H9 (cell line): ENCODE measurements at regions not wholly inside any gene's neighbourhood (a gene's known extent, or its start where the extent isn't known, plus 50 kb on each side); places are given as distances from the start of the nearest gene placed in this dataset.

ENCODE experiments used
- DNase-seq: peaks from one replicate; pipeline ENCODE4 v3.0.0-alpha.2; 2017
- H2AFZ ChIP-seq: one replicate; pipeline ENCODE4 v1.6.1; 2013; ENCODE audit warnings: mild to moderate bottlenecking, low read length, control low read depth, moderate library complexity
- H2AK5ac ChIP-seq: 2 replicates; pipeline ENCODE4 v1.6.1; 2013; ENCODE audit warnings: low read length, control low read depth, mixed read lengths; ENCODE audit not compliant: insufficient read length
- H2BK120ac ChIP-seq: one replicate; pipeline ENCODE4 v1.6.1; 2013; ENCODE audit warnings: low read depth, mild to moderate bottlenecking, low read length, control low read depth, inconsistent platforms; ENCODE audit not compliant: poor library complexity, severe bottlenecking
- H2BK12ac ChIP-seq: 2 replicates; pipeline ENCODE4 v1.6.1; 2013; ENCODE audit warnings: low read length, control low read depth, mixed read lengths, low read depth; ENCODE audit not compliant: insufficient read length
- H2BK15ac ChIP-seq: 2 replicates; pipeline ENCODE4 v1.6.1; 2013; ENCODE audit warnings: low read depth, low read length, control low read depth
- H2BK20ac ChIP-seq: one replicate; pipeline ENCODE4 v1.6.1; 2013; ENCODE audit warnings: low read depth, mild to moderate bottlenecking, low read length, control low read depth, inconsistent platforms; ENCODE audit not compliant: poor library complexity, severe bottlenecking
- H2BK5ac ChIP-seq: 2 replicates; pipeline ENCODE4 v1.6.1; 2013; ENCODE audit warnings: low read length, control low read depth, mixed read lengths; ENCODE audit not compliant: insufficient read length
- H3K14ac ChIP-seq: 2 replicates; pipeline ENCODE4 v1.6.1; 2013; ENCODE audit warnings: low read length, control low read depth; ENCODE audit not compliant: insufficient read depth
- H3K18ac ChIP-seq: 2 replicates; pipeline ENCODE4 v1.6.1; 2013; ENCODE audit warnings: low read depth, mild to moderate bottlenecking, mixed read lengths, low read length, control low read depth; ENCODE audit not compliant: insufficient read length
- H3K23ac ChIP-seq: 2 replicates; pipeline ENCODE4 v1.6.1; 2013; ENCODE audit warnings: low read length, control low read depth, mixed read lengths, low read depth; ENCODE audit not compliant: insufficient read length
- H3K23me2 ChIP-seq: 2 replicates; pipeline ENCODE4 v1.6.1; 2013; ENCODE audit warnings: low read depth, mild to moderate bottlenecking, mixed read lengths, low read length, control low read depth; ENCODE audit not compliant: insufficient read length, poor library complexity, severe bottlenecking
- H3K27ac ChIP-seq: 2 replicates; pipeline ENCODE4 v1.5.1; 2013; ENCODE audit warnings: low read length, control low read depth, mixed read lengths, low read depth; ENCODE audit not compliant: insufficient read length
- H3K27me3 ChIP-seq: 2 replicates; pipeline ENCODE4 v1.6.1; 2013; ENCODE audit warnings: low read length, control low read depth, inconsistent platforms; ENCODE audit not compliant: insufficient read depth
- H3K4ac ChIP-seq: 2 replicates; pipeline ENCODE4 v1.6.1; 2013; ENCODE audit warnings: low read depth, mild to moderate bottlenecking, control low read depth, inconsistent platforms, low read length, moderate library complexity
- H3K4me1 ChIP-seq: 2 replicates; pipeline ENCODE4 v1.6.1; 2013; ENCODE audit warnings: low read length, control low read depth, inconsistent platforms; ENCODE audit not compliant: insufficient read depth
- H3K4me2 ChIP-seq: 2 replicates; pipeline ENCODE4 v1.6.1; 2013; ENCODE audit warnings: low read length, control low read depth, mixed read lengths; ENCODE audit not compliant: insufficient read length, insufficient read depth
- H3K56ac ChIP-seq: 2 replicates; pipeline ENCODE4 v1.6.1; 2013; ENCODE audit warnings: low read depth, mild to moderate bottlenecking, mixed read lengths, low read length, control low read depth; ENCODE audit not compliant: insufficient read length
- H3K79me1 ChIP-seq: 2 replicates; pipeline ENCODE4 v1.6.1; 2013; ENCODE audit warnings: low read depth, mild to moderate bottlenecking, moderate library complexity, low read length, control low read depth, inconsistent platforms; ENCODE audit not compliant: insufficient read depth, poor library complexity, severe bottlenecking
- H3K79me2 ChIP-seq: 2 replicates; pipeline ENCODE4 v1.6.1; 2013; ENCODE audit warnings: low read length, control low read depth, inconsistent platforms; ENCODE audit not compliant: insufficient read depth
- H3K9ac ChIP-seq: 2 replicates; pipeline ENCODE4 v1.6.1; 2013; ENCODE audit warnings: low read length, control low read depth, mixed read lengths; ENCODE audit not compliant: insufficient read length; ENCODE audit errors: extremely low read depth
- H3K9me3 ChIP-seq: one replicate; pipeline ENCODE4 v1.6.1; 2013; ENCODE audit warnings: low read depth, low read length, inconsistent platforms; ENCODE audit not compliant: control insufficient read depth
- H3T11ph ChIP-seq: one replicate; pipeline ENCODE4 v1.6.1; 2013; ENCODE audit warnings: mild to moderate bottlenecking, low read length, control low read depth, inconsistent platforms
- H4K20me1 ChIP-seq: one replicate; pipeline ENCODE4 v1.6.1; 2013; ENCODE audit not compliant: control insufficient read depth, insufficient read length, insufficient read depth
- H4K5ac ChIP-seq: 2 replicates; pipeline ENCODE4 v1.6.1; 2013; ENCODE audit warnings: low read depth, mild to moderate bottlenecking, mixed read lengths, low read length, control low read depth; ENCODE audit not compliant: insufficient read length
- H4K8ac ChIP-seq: replicated peaks from 2 replicates; pipeline ENCODE4 v1.6.1; 2013; ENCODE audit warnings: low read length, control low read depth, mixed read lengths, low read depth; ENCODE audit not compliant: insufficient read length
- H4K91ac ChIP-seq: 2 replicates; pipeline ENCODE4 v1.6.1; 2013; ENCODE audit warnings: low read depth, mild to moderate bottlenecking, moderate library complexity, mixed read lengths, low read length, control low read depth; ENCODE audit not compliant: insufficient read length
- H3K27ac Mint-ChIP-seq, 3 experiments: 2 replicates in 2 of 3; 3 replicates in 1 of 3; pipeline ENCODE4 v1.8.0; 2020 to 2021; ENCODE audit warnings: mixed read lengths in 3 of 3, mild to moderate bottlenecking in 1 of 3, moderate library complexity in 1 of 3
- H3K27me3 Mint-ChIP-seq: 2 replicates; pipeline ENCODE4 v1.8.0; 2021; ENCODE audit warnings: low read depth, mild to moderate bottlenecking, moderate library complexity, mixed read lengths
- H3K36me3 Mint-ChIP-seq, 3 experiments: 2 replicates in 2 of 3; 3 replicates in 1 of 3; pipeline ENCODE4 v1.8.0; 2020 to 2021; ENCODE audit warnings: low read depth in 3 of 3, mixed read lengths in 3 of 3; ENCODE audit not compliant: insufficient read depth in 1 of 3
- H3K4me1 Mint-ChIP-seq, 2 experiments: 2 replicates each; pipeline ENCODE4 v1.8.0; 2020; ENCODE audit warnings: mixed read lengths in 2 of 2
- H3K4me3 Mint-ChIP-seq, 2 experiments: 2 replicates in 1 of 2; 3 replicates in 1 of 2; pipeline ENCODE4 v1.8.0; 2020 to 2021; ENCODE audit warnings: mild to moderate bottlenecking in 2 of 2, mixed read lengths in 2 of 2, moderate library complexity in 1 of 2
- H3K9me3 Mint-ChIP-seq, 2 experiments: 2 replicates in 1 of 2; 3 replicates in 1 of 2; pipeline ENCODE4 v1.8.0; 2020; ENCODE audit warnings: mild to moderate bottlenecking in 2 of 2, mixed read lengths in 2 of 2, moderate library complexity in 1 of 2
- CTCF ChIP-seq: fragments of 200-600 bp; sonication (generic); conservative IDR thresholded peaks from 3 replicates; pipeline ENCODE4 v1.8.0; 2021; ENCODE audit warnings: antibody characterized with exemption, mild to moderate bottlenecking

- Histone ChIP-seq H3K4me1 (no peaks in the 10 kb centered on the region), H3K9me3 (no peaks in the 10 kb centered on the region), H4K5ac (no peak overlapping the region), H3K27me3 (no peaks in the 10 kb centered on the region), H4K8ac (no peak overlapping the region), H3K9ac (no peak overlapping the region), H2BK12ac (no peak overlapping the region), H2BK120ac (no peak overlapping the region), H2BK15ac (no peak overlapping the region), H3K23me2 (no peaks in the 10 kb centered on the region), H2BK20ac (no peak overlapping the region), H2AK5ac (no peak overlapping the region), H2BK5ac (no peak overlapping the region), H4K20me1 (no peaks in the 10 kb centered on the region), H3K4ac (no peak overlapping the region), H3K18ac (no peak overlapping the region), H3K79me1 (no peaks in the 10 kb centered on the region), H4K91ac (no peak overlapping the region), H3K56ac (no peak overlapping the region), H3K27ac (no peak overlapping the region), H3T11ph (no peak overlapping the region), H3K23ac (no peak overlapping the region), H3K4me2 (no peak overlapping the region), H3K14ac (no peak overlapping the region), H2AFZ (no peak overlapping the region), H3K79me2 (no peaks in the 10 kb centered on the region)
- no peaks in the 10 kb centered on the region for H3K4me1 Mint-ChIP-seq
- H3K36me3 Mint-ChIP-seq: no peaks in the 10 kb centered on the region
- no peaks in the 10 kb centered on the region for H3K27me3 Mint-ChIP-seq
- no peaks in the 10 kb centered on the region for H3K9me3 Mint-ChIP-seq
- no peak for TF ChIP-seq CTCF
- no peak overlapping the region for H3K4me3 Mint-ChIP-seq
- DNase-seq: no peak
- no peak overlapping the region for H3K27ac Mint-ChIP-seq
Observed at GRCh38 chr5:144876990-144877389, 706.3 kb downstream of the KCTD16 start.
